ENCODE measurements at regions not wholly inside any gene's neighbourhood (a gene's known extent, or its start where the extent isn't known, plus 50 kb on each side); places are given as distances from the start of the nearest gene placed in this dataset.

DNA sequence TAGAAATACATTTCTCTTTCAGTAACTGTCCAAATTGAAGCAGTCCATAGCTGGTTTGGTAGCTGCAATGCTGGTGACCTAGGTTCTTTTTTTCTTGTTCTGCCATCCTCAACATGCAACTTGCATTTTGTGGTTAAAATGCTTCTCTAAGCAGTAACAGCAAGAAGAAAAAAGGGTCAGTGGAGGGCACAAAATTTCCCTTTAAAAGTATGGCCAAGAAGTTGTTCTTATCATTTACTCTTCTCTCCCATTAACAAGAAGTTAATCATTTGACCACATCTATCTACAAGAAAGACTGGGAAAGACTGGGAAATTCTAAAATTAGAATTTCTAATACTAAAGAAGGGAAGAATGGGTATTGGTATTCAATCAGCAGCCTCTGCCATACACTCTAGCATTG lies 569.9 kb downstream of the CPS1 start:
- TF ChIP-seq, protein P1, sequence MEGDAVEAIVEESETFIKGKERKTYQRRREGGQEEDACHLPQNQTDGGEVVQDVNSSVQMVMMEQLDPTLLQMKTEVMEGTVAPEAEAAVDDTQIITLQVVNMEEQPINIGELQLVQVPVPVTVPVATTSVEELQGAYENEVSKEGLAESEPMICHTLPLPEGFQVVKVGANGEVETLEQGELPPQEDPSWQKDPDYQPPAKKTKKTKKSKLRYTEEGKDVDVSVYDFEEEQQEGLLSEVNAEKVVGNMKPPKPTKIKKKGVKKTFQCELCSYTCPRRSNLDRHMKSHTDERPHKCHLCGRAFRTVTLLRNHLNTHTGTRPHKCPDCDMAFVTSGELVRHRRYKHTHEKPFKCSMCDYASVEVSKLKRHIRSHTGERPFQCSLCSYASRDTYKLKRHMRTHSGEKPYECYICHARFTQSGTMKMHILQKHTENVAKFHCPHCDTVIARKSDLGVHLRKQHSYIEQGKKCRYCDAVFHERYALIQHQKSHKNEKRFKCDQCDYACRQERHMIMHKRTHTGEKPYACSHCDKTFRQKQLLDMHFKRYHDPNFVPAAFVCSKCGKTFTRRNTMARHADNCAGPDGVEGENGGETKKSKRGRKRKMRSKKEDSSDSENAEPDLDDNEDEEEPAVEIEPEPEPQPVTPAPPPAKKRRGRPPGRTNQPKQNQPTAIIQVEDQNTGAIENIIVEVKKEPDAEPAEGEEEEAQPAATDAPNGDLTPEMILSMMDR (IDR thresholded peaks at IDR 0.05), result no peak
- no peak for TF ChIP-seq POLR2A (IDR thresholded peaks at IDR 0.05)
- TF ChIP-seq EP300 (IDR thresholded peaks at IDR 0.05), result no peak
- no peak for TF ChIP-seq POLR2AphosphoS5 (IDR thresholded peaks at IDR 0.05)
